22Rv1 (cell line): ENCODE measurements at regions not wholly inside any gene's neighbourhood (a gene's known extent, or its start where the extent isn't known, plus 50 kb on each side); places are given as distances from the start of the nearest gene placed in this dataset.

ENCODE experiments used
- CTCF ChIP-seq: fragments of 450-650 bp; IDR thresholded peaks from 2 replicates; pipeline ENCODE4 v1.5.1; 2017; ENCODE audit warnings: mild to moderate bottlenecking
- ZFX ChIP-seq: fragments of 450-650 bp; IDR thresholded peaks from 2 replicates; pipeline ENCODE4 v1.6.1; 2017; ENCODE audit warnings: antibody characterized with exemption, borderline replicate concordance

DNA sequence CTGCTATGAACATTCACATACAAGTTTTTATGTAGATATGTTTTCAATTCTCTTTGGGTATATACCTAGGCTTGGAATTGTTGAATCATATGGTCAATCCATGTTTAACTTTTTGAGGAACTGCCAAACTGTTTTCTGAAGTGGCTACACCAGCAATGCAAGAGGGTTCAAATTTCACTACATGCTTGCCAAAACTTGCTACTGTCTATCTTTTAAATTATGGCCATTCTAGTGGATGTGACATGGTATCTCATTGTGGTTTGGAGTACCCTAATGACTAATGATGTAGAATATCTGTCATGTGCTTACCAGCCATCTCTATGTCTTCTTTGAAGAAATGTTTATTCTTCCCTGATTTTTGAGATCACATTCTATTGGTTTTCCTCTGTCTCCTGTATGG is 860.3 kb downstream of the DIAPH3 start:
- TF ChIP-seq CTCF (no peak), ZFX (no peak)
